Gastroesophageal sphincter (tissue), 4 donors: ENCODE measurements at regions not wholly inside any gene's neighbourhood (a gene's known extent, or its start where the extent isn't known, plus 50 kb on each side); places are given as distances from the start of the nearest gene placed in this dataset.

Source experiments
- ATAC-seq: fragments of 150-250 bp; one replicate; pipeline ENCODE4 v1.9.1; 2016; ENCODE audit warnings: mild to moderate bottlenecking, moderate library complexity
- H3K27ac ChIP-seq, 4 donors: fragments of 200-600 bp; sonication (generic) in 3 of 4; 1 replicate in 3 of 4; 2 replicates in 1 of 4; pipeline ENCODE4 v1.5.1; 2016 to 2019
- H3K27me3 ChIP-seq: fragments of 200-600 bp; sonication (generic); one replicate; pipeline ENCODE4 v1.5.1; 2019
- H3K36me3 ChIP-seq, 2 donors: fragments of 200-600 bp; sonication (generic); one replicate each; pipeline ENCODE4 v1.5.1; 2019; ENCODE audit warnings: control low read depth in 1 of 2
- H3K4me1 ChIP-seq, 3 donors: fragments of 200-600 bp; sonication (generic); 1 replicate in 2 of 3; 2 replicates in 1 of 3; pipeline ENCODE4 v1.5.1; 2016 to 2019; ENCODE audit warnings: control low read depth in 2 of 3
- H3K4me3 ChIP-seq, 2 donors: fragments of 200-600 bp; sonication (generic); one replicate each; pipeline ENCODE4 v1.5.1; 2019; ENCODE audit warnings: mild to moderate bottlenecking in 1 of 2, moderate library complexity in 1 of 2
- H3K9me3 ChIP-seq, 3 donors: fragments of 200-600 bp; sonication (generic); one replicate each; pipeline ENCODE4 v1.5.1; 2017 to 2019; ENCODE audit warnings: control low read depth in 2 of 3
- EP300 ChIP-seq: sonication (generic); formaldehyde crosslinking; IDR thresholded peaks from one replicate; pipeline ENCODE4 v1.6.1; 2017; ENCODE audit warnings: antibody characterized with exemption, mild to moderate bottlenecking
- POLR2A ChIP-seq, 2 donors: fragments of 450-650 bp; IDR thresholded peaks; one replicate each; pipeline ENCODE4 v1.6.1; 2017; ENCODE audit warnings: antibody characterized with exemption in 2 of 2, mild to moderate bottlenecking in 2 of 2, moderate library complexity in 1 of 2
- POLR2AphosphoS5 ChIP-seq: sonication (generic); formaldehyde crosslinking; IDR thresholded peaks from one replicate; pipeline ENCODE4 v1.6.1; 2017; ENCODE audit warnings: antibody characterized with exemption
- WGBS, 2 donors: methylation state at CpG; one replicate each; pipeline ENCODE4 v1.1.5; 2018; ENCODE audit warnings: low coverage in 1 of 2; 5-methylcytosine and 5-hydroxymethylcytosine counted together
- TF ChIP-seq, protein P1 (sequence below), 4 experiments: fragments of 200-600 bp in 2 of 4; fragments of 450-650 bp in 2 of 4; sonication (generic) in 1 of 4; IDR thresholded peaks; one replicate each; pipeline ENCODE4 v1.5.1; 2017 to 2019; ENCODE audit warnings: antibody characterized with exemption in 4 of 4, mild to moderate bottlenecking in 2 of 4, moderate library complexity in 2 of 4

DNA sequence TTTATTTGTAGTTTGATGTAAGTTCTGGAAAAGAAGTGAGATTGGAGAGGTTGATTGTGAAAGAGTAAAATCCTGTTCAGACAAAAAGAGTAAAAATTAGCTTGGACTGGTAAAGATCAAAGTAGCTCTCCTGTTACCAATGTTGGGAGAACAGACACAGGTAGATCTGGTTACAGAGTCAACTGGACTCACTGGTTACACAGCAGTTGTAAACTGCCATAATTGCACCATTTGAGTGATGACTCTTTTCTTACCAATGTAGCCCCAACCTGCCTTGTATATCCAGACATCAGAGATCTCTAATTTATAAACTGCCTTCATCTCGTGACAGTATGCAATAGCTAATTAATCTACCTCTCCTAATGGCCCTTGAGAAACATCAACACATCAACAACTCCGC lies 165.6 kb upstream of the PRSS16 start:
- TF ChIP-seq, protein P1, sequence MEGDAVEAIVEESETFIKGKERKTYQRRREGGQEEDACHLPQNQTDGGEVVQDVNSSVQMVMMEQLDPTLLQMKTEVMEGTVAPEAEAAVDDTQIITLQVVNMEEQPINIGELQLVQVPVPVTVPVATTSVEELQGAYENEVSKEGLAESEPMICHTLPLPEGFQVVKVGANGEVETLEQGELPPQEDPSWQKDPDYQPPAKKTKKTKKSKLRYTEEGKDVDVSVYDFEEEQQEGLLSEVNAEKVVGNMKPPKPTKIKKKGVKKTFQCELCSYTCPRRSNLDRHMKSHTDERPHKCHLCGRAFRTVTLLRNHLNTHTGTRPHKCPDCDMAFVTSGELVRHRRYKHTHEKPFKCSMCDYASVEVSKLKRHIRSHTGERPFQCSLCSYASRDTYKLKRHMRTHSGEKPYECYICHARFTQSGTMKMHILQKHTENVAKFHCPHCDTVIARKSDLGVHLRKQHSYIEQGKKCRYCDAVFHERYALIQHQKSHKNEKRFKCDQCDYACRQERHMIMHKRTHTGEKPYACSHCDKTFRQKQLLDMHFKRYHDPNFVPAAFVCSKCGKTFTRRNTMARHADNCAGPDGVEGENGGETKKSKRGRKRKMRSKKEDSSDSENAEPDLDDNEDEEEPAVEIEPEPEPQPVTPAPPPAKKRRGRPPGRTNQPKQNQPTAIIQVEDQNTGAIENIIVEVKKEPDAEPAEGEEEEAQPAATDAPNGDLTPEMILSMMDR (IDR thresholded peaks at IDR 0.05), result no peak
- TF ChIP-seq POLR2AphosphoS5 (no peak), EP300 (no peak), POLR2A (IDR thresholded peaks at IDR 0.05) (no peak)
- Histone ChIP-seq H3K9me3 (no peaks in the 10 kb centered on the region), H3K36me3 (no peaks in the 10 kb centered on the region), H3K27ac (no peak overlapping the region), H3K4me3 (no peak overlapping the region), H3K4me1 (peaks cover 0 to 5% (median 0%) of the 10 kb centered on the region in 3 donors), H3K27me3 (peaks cover 61% of the 10 kb centered on the region)
- WGBS, 2 donors, result 0 to 13% methylated on average over 1 of the region's 2 CpGs
- ATAC-seq, result no peak

DNA sequence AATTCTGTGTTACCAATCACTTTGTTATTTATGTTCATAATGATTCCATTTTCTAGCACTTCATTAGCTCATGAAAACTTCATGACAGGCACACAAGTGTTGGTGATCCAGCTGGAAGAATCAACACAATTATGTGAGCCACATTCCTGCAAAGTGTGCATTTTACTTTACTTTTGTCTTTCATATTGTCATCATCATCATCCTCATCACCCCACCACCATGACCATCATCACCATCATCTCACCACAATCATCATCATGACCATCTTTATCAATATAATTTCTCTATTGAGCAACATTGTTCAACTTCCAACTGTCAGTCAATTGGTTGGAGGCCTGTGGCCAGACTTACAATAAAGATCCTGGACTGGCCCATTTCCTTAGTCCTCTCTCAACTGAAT lies 159.4 kb upstream of the PRSS16 start:
- H3K4me3 ChIP-seq, result no peak overlapping the region
- H3K4me1 ChIP-seq, result peaks cover 0 to 4% (median 0%) of the 10 kb centered on the region in 3 donors
- no peaks in the 10 kb centered on the region for H3K36me3 ChIP-seq
- H3K27me3 ChIP-seq, result peaks cover 60% of the 10 kb centered on the region
- TF ChIP-seq, protein P1 (IDR thresholded peaks at IDR 0.05), result no peak
- TF ChIP-seq EP300, result no peak
- H3K27ac ChIP-seq, result no peak overlapping the region
- H3K9me3 ChIP-seq, result no peaks in the 10 kb centered on the region
- ATAC-seq, result no peak

DNA sequence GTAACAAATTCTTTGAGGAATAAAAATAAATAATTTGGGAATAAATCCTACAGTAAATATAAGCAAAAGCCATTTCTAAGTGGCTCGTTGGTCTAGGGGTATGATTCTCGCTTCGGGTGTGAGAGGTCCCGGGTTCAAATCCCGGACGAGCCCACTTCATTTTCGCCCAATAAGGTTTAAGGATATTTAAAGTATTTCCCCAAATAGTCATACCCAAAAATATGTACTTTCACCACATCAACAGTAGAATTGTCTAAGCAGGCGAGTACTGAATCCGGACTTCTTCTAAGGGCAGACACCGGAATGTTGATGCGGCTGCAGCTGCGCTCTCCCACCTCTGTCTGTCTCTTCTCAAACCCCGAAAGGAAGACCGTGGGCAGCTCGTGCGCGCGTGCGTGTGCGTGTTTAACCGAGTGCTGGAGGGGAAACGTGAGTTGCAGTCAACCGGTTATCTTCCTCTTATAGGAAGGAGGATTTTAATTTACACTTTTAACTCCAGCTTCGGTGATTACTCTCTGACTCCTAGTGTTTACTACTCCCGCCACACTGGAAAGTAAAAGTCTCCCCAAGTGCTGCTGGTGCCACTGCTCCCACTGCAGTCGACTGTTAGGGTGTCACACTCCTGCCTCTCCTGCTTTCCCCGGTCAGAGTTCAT lies 155.7 kb upstream of the PRSS16 start:
- WGBS, 2 donors, result 0 to 1% methylated on average over 24 to 26 of the region's 27 CpGs
- H3K27me3 ChIP-seq, result peaks cover 92% of the 10 kb centered on the region
- ATAC-seq, result no peak
- no peak overlapping the region for H3K27ac ChIP-seq
- H3K36me3 ChIP-seq, result no peaks in the 10 kb centered on the region
- no peak overlapping the region for H3K4me3 ChIP-seq
- peaks cover 0 to 9% (median 2%) of the 10 kb centered on the region in 3 donors for H3K4me1 ChIP-seq
- H3K9me3 ChIP-seq, result no peaks in the 10 kb centered on the region
- TF ChIP-seq, protein P1 (IDR thresholded peaks at IDR 0.05), result no peak
- no peak for TF ChIP-seq EP300
- no peak for TF ChIP-seq POLR2AphosphoS5
- no peak for TF ChIP-seq POLR2A (IDR thresholded peaks at IDR 0.05)

DNA sequence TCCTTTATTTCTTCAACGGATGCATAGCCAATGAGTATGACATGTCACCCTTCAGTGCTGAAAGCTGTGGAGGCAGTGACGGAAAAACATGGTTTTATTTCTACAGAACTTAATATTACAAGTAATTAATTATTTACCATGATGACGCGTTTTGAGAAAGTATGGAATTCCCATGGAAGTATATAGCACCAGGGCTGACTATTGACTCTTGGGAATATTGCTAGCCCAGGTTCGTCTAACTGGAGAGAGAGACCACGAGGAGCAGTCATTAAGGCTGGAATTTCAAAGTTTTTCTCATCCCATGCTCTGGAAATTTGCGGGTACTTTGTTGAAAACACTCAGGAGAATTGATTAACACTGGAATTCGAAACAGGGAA lies 155.2 kb upstream of the PRSS16 start:
- H3K27ac ChIP-seq, result no peak overlapping the region
- no peaks in the 10 kb centered on the region for H3K9me3 ChIP-seq
- peaks cover 92% of the 10 kb centered on the region for H3K27me3 ChIP-seq
- no peaks in the 10 kb centered on the region for H3K36me3 ChIP-seq
- no peak for TF ChIP-seq EP300
- TF ChIP-seq, protein P1 (IDR thresholded peaks at IDR 0.05), result no peak
- no peak for TF ChIP-seq POLR2AphosphoS5
- WGBS, 2 donors, result 23 to 32% methylated on average over 6 to 8 of the region's 8 CpGs
- no peak overlapping the region for H3K4me3 ChIP-seq
- peaks cover 0 to 13% (median 2%) of the 10 kb centered on the region in 3 donors for H3K4me1 ChIP-seq
- ATAC-seq, result no peak

DNA sequence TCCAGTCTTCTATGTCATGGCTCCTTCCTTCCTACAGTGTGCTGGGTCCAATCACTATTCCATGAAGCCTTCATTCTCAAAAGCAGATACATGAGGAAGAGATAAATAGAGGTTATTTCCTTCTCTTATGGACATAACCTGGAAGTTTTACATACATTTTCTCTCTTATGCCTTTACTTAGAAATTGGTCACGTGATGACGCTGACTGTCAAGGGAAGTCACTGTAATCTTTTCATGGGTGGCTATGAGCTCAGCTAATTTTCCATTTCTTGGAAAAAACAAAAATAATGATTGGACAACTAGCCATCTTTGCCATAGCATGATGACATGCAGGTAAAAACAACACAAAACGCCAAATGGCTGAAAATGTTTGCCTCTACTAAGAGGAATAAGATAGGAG lies 151.6 kb upstream of the PRSS16 start:
- TF ChIP-seq POLR2AphosphoS5 (no peak), EP300 (no peak), POLR2A (IDR thresholded peaks at IDR 0.05) (no peak)
- TF ChIP-seq, protein P1 (IDR thresholded peaks at IDR 0.05), result no peak
- H3K36me3 ChIP-seq, result no peaks in the 10 kb centered on the region
- H3K27me3 ChIP-seq, result peaks cover 79% of the 10 kb centered on the region
- H3K27ac ChIP-seq, result no peak overlapping the region
- H3K4me3 ChIP-seq, result no peak overlapping the region
- WGBS, 2 donors, result 90 to 93% methylated on average over 3 of the region's 3 CpGs
- H3K9me3 ChIP-seq, result no peaks in the 10 kb centered on the region
- no peak for ATAC-seq
- H3K4me1 ChIP-seq, result peaks cover 0 to 13% (median 2%) of the 10 kb centered on the region in 3 donors
